HG02642 (cell line): ENCODE measurements at regions not wholly inside any gene's neighbourhood (a gene's known extent, or its start where the extent isn't known, plus 50 kb on each side); places are given as distances from the start of the nearest gene placed in this dataset.
"Not testable (repeated sequence)": the region's sequence is repeated elsewhere in the genome, so short reads cannot be mapped to it uniquely, and the experiment has no call there.

Experiments used
- ATAC-seq: cut with Tn5 transposase; IDR thresholded peaks from one replicate; pipeline ENCODE4 v1.9.1; 2021; ENCODE audit warnings: mild to moderate bottlenecking; ENCODE audit not compliant: unreplicated experiment, poor library complexity

DNA sequence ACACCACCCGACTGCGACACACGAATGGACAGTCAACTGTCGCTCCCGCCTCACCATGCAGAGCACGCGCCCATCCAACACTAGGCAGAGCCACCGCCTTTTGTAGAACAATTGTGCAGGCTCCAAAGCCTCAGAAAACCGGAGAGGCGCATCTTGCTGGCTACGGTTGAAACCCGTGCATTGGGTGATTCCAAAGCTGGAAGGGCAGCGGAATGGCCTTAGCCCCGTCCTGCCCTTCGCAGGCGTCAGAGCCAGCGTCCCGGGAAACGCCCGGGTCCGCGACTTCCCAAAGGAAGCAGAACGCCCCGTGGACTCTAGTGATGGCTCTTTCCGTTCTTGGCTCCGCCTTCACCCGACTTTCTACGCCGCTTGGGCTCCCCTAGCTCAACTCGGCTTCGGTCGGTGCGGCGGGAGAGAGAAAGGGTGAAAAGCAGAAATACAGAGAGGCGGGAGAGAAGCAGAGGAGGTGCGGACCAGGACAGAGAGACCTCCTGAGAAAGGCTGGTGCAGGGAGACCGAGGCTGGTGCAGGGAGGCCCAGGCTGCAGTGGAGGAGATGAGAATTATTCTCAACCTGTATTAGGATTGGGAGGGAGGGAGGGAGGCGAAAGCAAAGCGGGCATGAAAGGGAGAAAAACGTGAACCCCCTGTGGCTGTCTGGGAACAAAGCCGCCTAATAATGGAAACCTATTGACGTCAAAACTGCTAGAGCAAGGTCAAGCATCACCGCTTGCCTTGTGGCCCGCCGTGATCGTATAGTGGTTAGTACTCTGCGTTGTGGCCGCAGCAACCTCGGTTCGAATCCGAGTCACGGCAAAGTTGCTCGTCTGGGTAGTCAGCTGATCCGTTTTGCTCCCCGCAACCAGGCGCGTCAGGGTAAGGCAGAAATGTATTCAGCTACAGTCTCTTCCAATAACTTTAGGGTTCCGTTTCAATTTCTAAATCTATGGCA is 99.5 kb downstream of the PRKAB2 start:
- no peak for ATAC-seq

DNA sequence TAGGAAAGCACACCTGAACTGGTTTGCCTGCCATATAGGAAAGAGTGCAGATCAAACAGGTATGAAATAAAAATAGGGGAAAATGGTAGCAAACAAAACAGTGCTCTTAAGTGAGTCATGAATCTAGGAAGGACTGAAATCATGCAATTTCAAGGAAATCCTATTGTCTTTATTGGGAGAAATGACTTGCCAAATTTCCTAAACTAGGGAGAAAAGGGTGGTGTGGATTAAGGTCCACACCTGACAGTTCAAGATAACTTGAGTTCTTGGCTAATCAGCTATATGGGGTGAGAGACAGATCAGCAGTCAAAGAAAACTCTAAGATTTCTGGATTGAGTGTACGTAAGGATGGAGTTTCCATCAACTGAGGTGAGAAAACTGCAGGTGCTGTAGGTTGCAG is 101.1 kb downstream of the PRKAB2 start:
- ATAC-seq = no peak

DNA sequence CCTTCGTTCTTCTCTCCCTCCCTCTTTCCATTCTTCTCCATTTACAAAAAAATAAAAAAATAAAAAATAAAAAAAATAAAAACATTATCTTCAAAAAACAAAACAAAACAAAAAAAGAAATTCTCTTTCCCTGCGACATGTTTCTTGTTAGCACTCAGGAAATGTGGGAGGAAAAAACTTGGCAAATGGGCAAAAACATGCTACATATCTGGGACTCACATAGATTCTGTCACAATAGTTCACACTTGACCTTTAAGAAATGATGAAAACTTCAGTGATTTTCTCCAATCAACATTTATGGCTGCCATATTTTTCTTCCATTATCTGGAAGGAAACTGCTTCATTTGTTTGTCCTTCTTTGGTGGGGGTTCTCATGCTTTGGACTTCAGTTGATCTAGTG is 109.3 kb downstream of the PRKAB2 start:
- ATAC-seq = no peak

DNA sequence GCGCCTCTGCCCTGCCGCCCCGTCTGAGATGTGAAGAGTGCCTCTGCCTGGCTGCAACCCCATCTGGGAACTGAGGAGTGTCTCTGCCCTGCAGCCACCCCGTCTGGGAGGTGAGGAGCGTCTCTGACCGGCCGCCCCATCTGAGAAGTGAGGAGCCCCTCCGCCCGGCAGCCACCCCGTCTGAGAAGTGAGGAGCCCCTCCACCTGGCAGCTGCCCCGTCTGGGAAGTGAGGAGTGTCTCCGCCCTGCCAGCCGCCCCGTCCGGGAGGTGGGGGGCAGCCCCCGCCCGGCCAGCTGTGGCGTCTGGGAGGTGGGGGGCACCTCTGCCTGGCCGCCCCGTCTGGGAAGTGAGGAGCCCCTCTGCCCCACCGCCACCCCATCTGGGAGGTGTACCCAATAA is 110.4 kb downstream of the PRKAB2 start:
- ATAC-seq = not testable (repeated sequence)

DNA sequence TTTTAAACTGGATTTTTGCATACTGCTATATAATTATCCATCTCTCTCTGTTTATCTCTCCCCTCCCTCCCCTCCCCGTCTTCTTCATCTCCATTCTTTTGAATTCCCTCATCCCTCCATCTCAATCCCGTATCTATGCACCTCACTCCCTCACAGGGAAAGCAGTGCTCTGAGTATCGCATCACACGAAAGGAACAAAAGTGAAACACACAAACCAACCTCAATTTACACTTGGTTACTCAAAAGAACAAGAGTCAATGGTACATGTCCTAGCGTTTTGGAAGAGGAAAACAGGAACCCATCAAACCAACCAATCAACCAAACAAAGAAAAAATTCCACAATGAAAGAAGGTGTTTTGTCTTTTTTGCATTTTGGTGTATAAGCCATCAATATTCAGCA is 115.1 kb downstream of the NBPF12 start:
- ATAC-seq = no peak

DNA sequence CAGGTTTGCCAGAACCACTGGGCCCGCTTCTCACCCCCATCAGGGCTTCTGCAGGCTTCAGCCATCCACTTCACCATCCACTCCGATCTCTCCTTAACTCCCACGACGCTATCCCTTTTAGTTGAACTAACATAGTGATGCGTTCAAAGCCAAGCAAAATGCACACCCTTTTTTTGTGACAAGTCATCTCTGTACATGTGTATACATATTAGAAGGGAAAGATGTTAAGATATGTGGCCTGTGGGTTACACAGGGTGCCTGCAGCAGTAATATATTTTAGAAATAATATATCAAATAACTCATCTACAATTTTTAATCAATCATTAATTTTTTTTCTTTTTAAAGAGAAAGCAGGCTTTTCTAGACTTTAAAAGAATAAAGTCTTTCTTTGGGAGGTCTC is 114.6 kb downstream of the NBPF12 start:
- no peak for ATAC-seq

DNA sequence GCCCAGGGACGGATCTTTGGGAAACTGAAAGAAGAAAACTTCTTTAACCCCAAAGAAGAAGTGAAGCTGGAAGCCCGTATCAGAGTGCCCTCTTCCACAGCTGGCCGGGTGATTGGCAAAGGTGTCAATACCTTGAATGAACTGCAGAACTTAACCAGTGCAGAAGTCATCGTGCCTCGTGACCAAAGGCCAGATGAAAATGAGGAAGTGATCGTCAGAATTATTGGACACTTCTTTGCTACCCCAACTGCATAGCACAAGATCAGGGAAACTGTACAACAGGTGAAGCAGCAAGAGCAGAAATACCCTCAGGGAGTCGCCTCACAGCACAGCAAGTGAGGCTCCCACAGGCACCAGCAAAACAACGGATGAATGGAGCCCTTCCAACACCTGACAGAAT is 114.0 kb downstream of the NBPF12 start:
- ATAC-seq = no peak

DNA sequence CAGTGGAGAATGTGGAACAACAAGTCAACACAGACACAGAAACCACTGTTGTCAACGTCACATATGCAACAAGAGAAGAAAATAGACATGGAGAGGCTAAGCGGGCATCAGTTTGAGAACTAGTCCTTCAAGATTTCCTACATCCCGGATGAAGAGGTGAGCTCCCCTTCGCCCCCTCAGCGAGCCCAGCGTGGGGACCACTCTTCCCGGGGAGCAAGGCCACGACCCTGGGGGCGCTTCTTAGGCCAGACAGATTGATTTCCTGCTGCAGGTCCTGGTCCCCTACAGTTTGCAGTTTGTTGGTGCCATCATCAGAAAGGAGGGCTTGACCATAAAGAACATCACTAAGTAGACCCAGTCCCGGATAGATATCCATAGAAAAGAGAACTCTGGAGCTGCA is 113.0 kb downstream of the NBPF12 start:
- ATAC-seq = no peak

DNA sequence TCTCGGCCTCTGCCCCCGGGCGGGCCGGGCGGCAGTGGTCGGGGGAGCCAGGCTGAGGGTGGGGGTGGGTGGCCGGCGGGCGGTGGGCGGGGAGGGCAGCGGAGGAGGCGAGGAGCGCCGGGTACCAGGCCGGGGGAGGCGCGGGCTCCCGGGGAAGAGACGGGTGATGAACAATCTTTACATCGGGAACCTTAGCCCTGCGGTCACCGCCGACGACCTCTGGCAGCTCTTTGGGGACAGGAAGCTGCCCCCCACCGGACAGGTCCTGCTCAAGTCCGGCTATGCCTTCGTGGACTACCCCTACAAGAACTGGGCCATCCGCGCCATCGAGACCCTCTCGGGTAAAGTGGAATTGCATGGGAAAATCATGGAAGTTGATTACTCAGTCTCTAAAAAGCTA is 112.5 kb downstream of the NBPF12 start:
- no peak for ATAC-seq

DNA sequence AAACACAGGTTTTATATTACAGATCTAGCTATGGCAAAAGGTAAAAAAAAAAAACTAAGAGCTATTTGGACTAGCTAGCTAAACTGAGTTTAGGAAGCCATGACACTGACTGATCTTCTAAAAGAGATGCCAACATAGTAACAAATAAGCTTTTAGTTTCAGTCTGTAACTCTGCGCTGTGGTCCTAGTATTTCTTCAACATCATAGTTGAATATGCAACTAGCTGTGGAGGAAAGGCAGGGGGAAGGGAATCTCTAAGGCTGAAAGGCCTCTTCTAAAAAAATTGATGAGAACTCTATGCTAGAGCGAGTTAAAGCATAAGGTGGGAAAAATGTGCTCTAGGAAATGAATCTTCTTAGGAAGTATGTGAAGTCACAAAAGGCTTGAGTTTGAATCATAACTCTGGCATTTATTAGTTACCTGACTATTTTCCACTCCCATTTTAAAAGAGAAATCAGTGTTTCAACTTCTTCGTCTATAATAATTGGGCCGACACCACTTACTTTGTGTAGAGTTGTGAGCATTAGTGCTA is 108.8 kb downstream of the NBPF12 start:
- ATAC-seq = peak; percentile 57

DNA sequence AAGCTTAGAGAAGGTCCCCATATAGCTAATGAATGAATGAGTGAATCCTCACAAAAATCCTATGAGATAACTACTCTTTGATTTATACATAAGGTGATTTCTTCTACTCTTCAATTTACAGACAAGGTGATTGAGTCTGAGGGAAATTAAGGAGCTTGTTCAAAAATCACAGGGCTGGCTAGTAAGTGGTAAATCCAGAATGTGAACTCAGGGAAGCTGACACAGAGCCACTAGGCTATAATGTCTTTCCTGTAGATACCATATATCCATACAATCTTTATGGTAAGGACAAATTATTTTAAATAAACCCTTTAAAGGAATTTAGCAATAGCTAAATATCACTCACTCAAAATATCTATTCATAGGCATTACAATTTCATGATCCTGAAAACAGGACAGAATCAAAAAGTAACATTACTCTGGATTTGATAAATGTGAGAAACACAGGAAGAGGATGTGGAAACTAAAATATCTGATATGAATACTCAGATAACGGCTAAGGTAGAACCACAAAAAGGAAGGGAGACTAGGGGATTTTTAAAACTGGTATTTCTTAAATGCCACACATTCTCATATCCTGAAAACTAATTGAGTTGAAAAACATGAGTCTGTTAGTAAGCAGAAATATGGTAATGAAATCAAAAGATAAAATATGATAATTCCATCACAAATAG is 108.2 kb downstream of the NBPF12 start:
- peak; percentile 56 for ATAC-seq
